Activated T-cell treated with anti-CD3 and anti-CD28 coated beads, Interleukin-2, amount 50 U/mL, for 24 hours (primary cell): ENCODE measurements at regions not wholly inside any gene's neighbourhood (a gene's known extent, or its start where the extent isn't known, plus 50 kb on each side); places are given as distances from the start of the nearest gene placed in this dataset.
"Not testable (repeated sequence)": the region's sequence is repeated elsewhere in the genome, so short reads cannot be mapped to it uniquely, and the experiment has no call there.

ENCODE experiments used
- DNase-seq: peaks from one replicate; pipeline ENCODE4 v3.0.0-alpha.2; 2020
- H3K27ac Mint-ChIP-seq: 2 replicates; pipeline ENCODE4 v1.8.0; 2020; ENCODE audit warnings: mild to moderate bottlenecking, mixed read lengths
- H3K27me3 Mint-ChIP-seq: 2 replicates; pipeline ENCODE4 v1.8.0; 2020; ENCODE audit warnings: mixed read lengths
- H3K36me3 Mint-ChIP-seq: 2 replicates; pipeline ENCODE4 v1.8.0; 2020; ENCODE audit warnings: low read depth, mixed read lengths
- H3K4me1 Mint-ChIP-seq: 2 replicates; pipeline ENCODE4 v1.8.0; 2020; ENCODE audit warnings: low read depth, mixed read lengths
- H3K4me3 Mint-ChIP-seq: 2 replicates; pipeline ENCODE4 v1.8.0; 2020; ENCODE audit warnings: mild to moderate bottlenecking, moderate library complexity, mixed read lengths
- H3K9me3 Mint-ChIP-seq: 2 replicates; pipeline ENCODE4 v1.8.0; 2020; ENCODE audit warnings: mixed read lengths

- H3K27me3 Mint-ChIP-seq, result no peaks in the 10 kb centered on the region
- H3K4me1 Mint-ChIP-seq, result no peaks in the 10 kb centered on the region
- no peak overlapping the region for H3K27ac Mint-ChIP-seq
- H3K9me3 Mint-ChIP-seq, result no peaks in the 10 kb centered on the region
- H3K4me3 Mint-ChIP-seq, result no peak overlapping the region
- no peaks in the 10 kb centered on the region for H3K36me3 Mint-ChIP-seq
- no peak for DNase-seq
Observed at GRCh38 chr7:46932676-46933424, 649.1 kb downstream of the TNS3 start.

DNA sequence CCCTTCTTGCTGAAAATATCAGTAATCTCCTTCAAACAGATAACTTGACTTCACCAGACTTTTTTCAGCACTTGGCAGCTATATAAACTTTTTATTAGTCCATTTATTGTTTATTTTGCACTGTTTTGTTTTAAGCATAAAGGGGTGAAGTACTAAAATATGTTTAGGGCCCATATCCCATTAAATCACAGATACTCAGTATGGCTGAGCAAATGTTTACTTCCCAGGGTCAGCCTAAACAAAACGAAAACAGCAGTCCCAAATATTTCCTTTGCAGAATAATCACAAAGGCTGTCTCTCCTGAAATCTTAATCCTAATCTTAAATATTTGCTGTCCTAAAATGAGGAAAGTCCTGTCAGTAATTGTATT is 649.6 kb downstream of the TNS3 start:
- Mint-ChIP-seq H3K9me3 (no peaks in the 10 kb centered on the region), H3K27ac (no peak overlapping the region), H3K4me1 (no peaks in the 10 kb centered on the region), H3K4me3 (no peak overlapping the region), H3K27me3 (no peaks in the 10 kb centered on the region), H3K36me3 (no peaks in the 10 kb centered on the region)
- no peak for DNase-seq

- Mint-ChIP-seq H3K4me3 (no peak overlapping the region), H3K4me1 (no peaks in the 10 kb centered on the region), H3K27me3 (no peaks in the 10 kb centered on the region), H3K27ac (no peak overlapping the region), H3K9me3 (peaks cover 3% of the 10 kb centered on the region), H3K36me3 (no peaks in the 10 kb centered on the region)
- no peak for DNase-seq
Observed at GRCh38 chr7:46930366-46930765, 651.5 kb downstream of the TNS3 start.

DNA sequence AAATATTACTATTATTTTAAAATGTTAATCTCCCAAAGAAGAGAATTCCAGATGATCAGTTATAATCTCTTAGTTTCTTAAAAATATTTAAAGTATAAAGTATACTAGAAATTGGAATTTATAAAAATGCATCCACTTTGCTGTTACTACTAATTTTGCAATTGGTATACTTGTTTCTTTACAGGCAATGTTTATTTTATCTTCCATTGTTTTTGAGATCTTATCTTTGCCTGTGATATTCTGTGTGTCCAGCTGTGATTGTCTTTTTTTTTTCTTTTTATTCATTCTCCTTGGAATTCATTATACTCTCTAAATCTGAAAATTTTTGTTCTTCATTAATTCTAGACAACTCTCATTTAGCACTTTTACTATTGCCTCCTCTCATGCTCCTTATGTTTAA is 652.6 kb downstream of the TNS3 start:
- Mint-ChIP-seq H3K27me3 (no peaks in the 10 kb centered on the region), H3K9me3 (peaks cover 3% of the 10 kb centered on the region), H3K4me1 (no peaks in the 10 kb centered on the region), H3K36me3 (no peaks in the 10 kb centered on the region), H3K4me3 (no peak overlapping the region), H3K27ac (no peak overlapping the region)
- DNase-seq, result no peak

DNA sequence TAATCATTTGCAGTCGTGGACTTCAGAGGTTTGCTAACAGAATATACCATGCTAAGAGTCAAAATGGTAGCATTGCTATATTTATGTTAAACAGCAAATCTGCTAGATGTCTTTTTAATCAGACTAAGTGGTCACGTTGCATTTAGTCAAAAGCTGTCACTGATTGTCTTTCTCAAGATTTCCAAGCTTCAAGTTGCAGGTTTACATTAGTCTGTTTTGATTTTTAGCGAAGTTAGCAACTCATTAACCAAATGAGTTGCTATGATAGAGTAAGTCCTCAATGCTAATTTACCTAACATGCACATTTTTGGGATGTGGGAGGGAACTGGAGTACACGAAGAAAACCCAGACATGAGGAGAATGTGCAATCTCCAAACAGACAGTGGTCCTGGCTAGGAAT is 653.2 kb downstream of the TNS3 start:
- Mint-ChIP-seq H3K9me3 (peaks cover 3% of the 10 kb centered on the region), H3K36me3 (no peaks in the 10 kb centered on the region), H3K27me3 (no peaks in the 10 kb centered on the region), H3K4me3 (no peak overlapping the region), H3K27ac (no peak overlapping the region), H3K4me1 (no peaks in the 10 kb centered on the region)
- DNase-seq, result no peak

DNA sequence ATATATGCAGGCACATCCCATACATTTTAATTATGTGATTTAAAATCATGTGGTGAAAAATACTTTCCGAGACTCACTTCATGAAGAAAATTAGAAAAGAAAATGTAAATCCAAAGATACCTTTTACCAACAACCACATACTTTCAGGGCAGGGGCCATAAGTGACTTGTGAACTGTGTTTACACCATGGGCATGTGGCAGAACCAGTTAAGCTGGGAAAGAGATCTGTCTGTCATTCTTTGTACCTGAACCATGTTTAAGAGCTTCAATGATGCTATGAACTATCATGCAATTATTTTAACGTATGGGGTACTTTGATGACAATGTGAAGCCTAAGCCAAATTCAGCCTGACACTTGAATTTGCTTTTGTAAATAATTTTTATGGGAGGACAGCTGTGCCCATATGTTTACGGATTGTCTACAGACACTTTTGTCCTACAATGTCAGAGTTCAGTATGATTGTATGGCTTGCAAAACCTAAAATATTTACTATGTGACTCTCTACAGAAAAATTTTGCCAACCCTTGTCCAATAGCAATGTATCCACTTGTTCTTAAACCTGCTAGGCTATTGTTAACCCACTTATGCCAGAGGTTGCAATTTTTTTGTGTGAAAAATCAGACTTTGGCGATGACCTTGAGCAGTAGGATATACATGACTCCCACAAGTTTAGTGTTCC is 654.6 kb downstream of the TNS3 start:
- H3K9me3 Mint-ChIP-seq, result peaks cover 7% of the 10 kb centered on the region
- H3K27me3 Mint-ChIP-seq, result no peaks in the 10 kb centered on the region
- no peaks in the 10 kb centered on the region for H3K36me3 Mint-ChIP-seq
- H3K4me3 Mint-ChIP-seq, result no peak overlapping the region
- H3K4me1 Mint-ChIP-seq, result no peaks in the 10 kb centered on the region
- no peak overlapping the region for H3K27ac Mint-ChIP-seq
- no peak for DNase-seq

DNA sequence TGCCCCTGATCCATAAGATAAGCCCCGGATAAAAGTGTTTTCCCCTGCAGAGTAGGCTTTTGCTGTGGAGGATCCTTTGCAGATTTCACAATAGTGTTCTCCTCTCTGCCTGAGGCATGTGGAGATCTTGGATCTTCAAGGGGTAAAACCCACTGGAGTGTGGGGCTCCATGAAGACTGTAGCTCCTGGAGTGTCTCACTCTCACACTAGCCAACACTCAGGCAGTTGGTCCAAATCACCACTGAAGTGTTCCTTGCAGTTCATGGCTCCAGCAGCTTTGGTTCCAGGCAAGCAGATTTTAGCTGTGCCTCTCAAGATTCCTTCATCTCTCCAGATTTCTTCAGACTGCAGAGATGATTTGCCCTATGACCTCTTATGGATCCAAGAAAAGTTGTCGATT is 665.3 kb downstream of the TNS3 start:
- H3K36me3 Mint-ChIP-seq, result no peaks in the 10 kb centered on the region

DNA sequence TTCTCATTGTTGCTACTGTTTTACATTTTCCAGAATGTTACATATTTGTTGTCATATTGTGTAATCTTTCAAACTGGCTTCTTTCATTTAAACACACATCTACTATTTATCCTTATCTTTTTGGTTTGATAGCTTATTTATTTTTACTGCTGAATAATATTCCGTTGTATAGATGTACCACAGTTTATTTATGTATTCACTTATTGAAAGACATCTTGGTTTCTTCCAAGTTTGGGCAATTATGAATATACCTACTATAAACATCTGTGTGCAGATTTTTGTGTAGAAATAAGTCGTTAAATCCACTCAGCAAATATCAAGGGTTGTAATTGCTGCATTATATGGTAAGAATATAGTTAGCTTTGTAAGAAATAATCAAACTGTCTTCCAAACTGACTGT is 669.2 kb downstream of the TNS3 start:
- no peak for DNase-seq
- H3K27ac Mint-ChIP-seq, result no peak overlapping the region
- H3K27me3 Mint-ChIP-seq, result no peaks in the 10 kb centered on the region
- no peak overlapping the region for H3K4me3 Mint-ChIP-seq
- no peaks in the 10 kb centered on the region for H3K36me3 Mint-ChIP-seq
- H3K4me1 Mint-ChIP-seq, result no peaks in the 10 kb centered on the region
- peaks cover 6% of the 10 kb centered on the region for H3K9me3 Mint-ChIP-seq

More for the DNA sequence above, 665.3 kb downstream of the TNS3 start:
- Mint-ChIP-seq H3K4me3 (no peak overlapping the region), H3K9me3 (no peaks in the 10 kb centered on the region), H3K27ac (no peak overlapping the region), H3K27me3 (no peaks in the 10 kb centered on the region), H3K4me1 (no peaks in the 10 kb centered on the region)
- no peak for DNase-seq

GRCh38 chr7:46909601-46910051 is 672.3 kb downstream of the TNS3 start:
- H3K27me3 Mint-ChIP-seq, result no peaks in the 10 kb centered on the region
- no peaks in the 10 kb centered on the region for H3K36me3 Mint-ChIP-seq
- H3K27ac Mint-ChIP-seq, result no peak overlapping the region
- H3K9me3 Mint-ChIP-seq, result peaks cover 6% of the 10 kb centered on the region
- DNase-seq, result no peak
- no peaks in the 10 kb centered on the region for H3K4me1 Mint-ChIP-seq
- no peak overlapping the region for H3K4me3 Mint-ChIP-seq

GRCh38 chr7:46908770-46909169 is 673.1 kb downstream of the TNS3 start:
- Mint-ChIP-seq H3K27ac (no peak overlapping the region), H3K27me3 (no peaks in the 10 kb centered on the region), H3K9me3 (peaks cover 6% of the 10 kb centered on the region), H3K36me3 (no peaks in the 10 kb centered on the region), H3K4me3 (no peak overlapping the region), H3K4me1 (no peaks in the 10 kb centered on the region)
- no peak for DNase-seq

DNA sequence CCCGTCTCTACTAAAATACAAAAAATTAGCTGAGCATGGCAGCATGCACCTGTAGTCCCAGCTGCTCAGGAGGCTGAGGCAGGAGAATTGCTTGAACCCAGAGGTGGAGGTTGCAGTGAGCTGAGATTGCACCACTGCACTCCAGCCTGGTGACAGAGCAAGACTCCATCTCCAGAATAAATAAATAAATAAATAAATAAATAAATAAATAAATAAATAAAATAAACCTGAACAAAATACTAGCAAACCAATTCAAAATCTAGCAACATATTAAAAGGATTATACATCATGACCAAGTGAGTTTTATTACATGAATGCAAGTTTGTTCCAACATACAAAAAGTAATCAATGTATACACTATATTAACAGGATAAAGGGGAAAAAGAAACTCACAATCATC is 677.4 kb downstream of the TNS3 start:
- not testable (repeated sequence) for H3K27ac Mint-ChIP-seq, H3K36me3 Mint-ChIP-seq, H3K9me3 Mint-ChIP-seq, H3K4me3 Mint-ChIP-seq, H3K27me3 Mint-ChIP-seq, H3K4me1 Mint-ChIP-seq, DNase-seq

DNA sequence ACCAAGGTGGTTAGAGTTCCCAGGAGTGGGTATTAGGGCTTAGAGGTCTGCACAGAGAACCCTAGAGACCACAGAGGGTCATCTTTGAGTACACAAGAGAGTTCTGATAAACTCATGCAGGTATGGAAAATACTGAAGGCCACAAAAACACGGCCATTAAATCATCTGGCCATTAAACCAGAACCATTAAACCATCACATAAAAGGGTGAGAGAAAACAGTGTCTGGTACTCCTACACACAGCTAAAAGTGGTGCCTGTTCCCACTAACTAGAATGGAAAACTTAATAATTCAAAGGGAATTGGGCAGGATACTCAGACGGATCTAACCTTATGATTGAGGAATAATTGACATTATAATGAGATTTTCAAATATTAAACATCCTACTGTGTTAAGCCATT is 679.4 kb downstream of the TNS3 start:
- Mint-ChIP-seq H3K36me3 (no peaks in the 10 kb centered on the region), H3K9me3 (peaks cover 5% of the 10 kb centered on the region), H3K27me3 (no peaks in the 10 kb centered on the region), H3K27ac (no peak overlapping the region), H3K4me3 (no peak overlapping the region), H3K4me1 (no peaks in the 10 kb centered on the region)
- DNase-seq, result no peak

DNA sequence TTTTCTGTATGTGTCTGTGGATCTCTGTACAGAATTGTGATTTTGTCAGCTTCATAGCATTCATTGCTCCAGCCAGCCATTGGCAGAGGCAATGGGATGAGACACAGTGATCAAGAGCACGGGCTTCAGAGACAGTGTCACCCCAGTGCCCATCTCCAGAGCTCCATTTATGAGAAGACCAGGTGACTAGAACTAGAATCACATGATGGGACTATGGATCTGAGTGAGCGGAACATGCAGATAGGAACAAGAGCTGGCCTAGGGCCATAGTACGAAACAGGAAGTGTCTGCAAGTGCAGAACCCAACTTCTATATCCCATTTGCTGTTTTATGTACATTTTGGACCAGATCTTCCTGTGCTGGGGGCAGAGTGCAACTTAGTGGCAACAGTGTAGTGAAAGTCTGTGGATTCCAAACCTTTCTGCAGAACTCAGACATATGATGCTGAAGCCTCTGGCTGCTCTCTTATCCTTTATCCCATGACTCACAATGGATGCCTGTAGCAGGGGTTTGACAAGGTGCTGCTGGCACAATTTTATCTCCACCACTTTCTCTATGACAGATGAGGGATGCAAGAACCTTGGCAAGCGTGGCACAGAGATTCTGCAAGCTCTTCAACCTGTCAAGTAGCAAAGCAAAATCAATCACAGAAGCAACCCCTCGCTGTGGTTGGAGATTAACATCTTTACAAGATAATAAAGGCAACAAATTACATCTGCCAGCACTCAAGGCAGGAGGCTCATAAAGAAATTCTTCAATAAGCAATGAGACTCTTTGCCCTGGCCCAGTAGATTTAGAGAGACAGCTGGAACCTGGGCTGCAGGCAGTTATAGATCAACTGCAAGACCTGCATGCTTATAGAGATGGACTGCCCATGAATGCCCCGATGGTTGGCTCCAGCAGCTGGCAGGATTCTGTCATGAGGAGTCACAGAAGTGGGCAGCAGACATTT is 681.3 kb downstream of the TNS3 start:
- Mint-ChIP-seq H3K27me3 (no peaks in the 10 kb centered on the region), H3K9me3 (peaks cover 7% of the 10 kb centered on the region), H3K4me3 (no peak overlapping the region), H3K4me1 (no peaks in the 10 kb centered on the region), H3K27ac (no peak overlapping the region), H3K36me3 (no peaks in the 10 kb centered on the region)
- no peak for DNase-seq

DNA sequence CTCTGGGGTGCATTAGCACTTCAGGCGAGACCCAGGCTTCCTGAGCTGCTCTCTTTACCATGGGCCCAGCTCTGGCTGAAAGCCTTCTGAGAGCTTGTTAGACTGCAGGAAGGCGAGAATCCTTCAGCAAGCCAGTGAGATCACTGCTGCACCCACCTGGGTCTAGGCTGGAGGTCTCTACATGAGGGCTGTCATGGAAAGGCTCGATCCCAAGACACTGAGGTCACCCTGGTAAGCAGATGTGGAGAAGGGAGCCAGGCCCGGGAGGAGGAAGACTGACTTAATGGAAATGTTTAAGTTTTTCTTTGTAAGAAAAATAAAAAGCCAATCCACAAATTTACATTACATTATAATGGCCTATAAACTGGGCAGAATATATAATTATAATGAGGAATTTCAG is 684.5 kb downstream of the TNS3 start:
- Mint-ChIP-seq H3K27ac (no peak overlapping the region), H3K4me1 (no peaks in the 10 kb centered on the region), H3K4me3 (no peak overlapping the region), H3K36me3 (no peaks in the 10 kb centered on the region), H3K9me3 (peaks cover 8% of the 10 kb centered on the region), H3K27me3 (no peaks in the 10 kb centered on the region)
- DNase-seq, result no peak
